HG03064 (cell line): ENCODE measurements at regions not wholly inside any gene's neighbourhood (a gene's known extent, or its start where the extent isn't known, plus 50 kb on each side); places are given as distances from the start of the nearest gene placed in this dataset.

Experiments
- ATAC-seq: cut with Tn5 transposase; IDR thresholded peaks from one replicate; pipeline ENCODE4 v1.9.1; 2021; ENCODE audit warnings: low read depth; ENCODE audit not compliant: unreplicated experiment

DNA sequence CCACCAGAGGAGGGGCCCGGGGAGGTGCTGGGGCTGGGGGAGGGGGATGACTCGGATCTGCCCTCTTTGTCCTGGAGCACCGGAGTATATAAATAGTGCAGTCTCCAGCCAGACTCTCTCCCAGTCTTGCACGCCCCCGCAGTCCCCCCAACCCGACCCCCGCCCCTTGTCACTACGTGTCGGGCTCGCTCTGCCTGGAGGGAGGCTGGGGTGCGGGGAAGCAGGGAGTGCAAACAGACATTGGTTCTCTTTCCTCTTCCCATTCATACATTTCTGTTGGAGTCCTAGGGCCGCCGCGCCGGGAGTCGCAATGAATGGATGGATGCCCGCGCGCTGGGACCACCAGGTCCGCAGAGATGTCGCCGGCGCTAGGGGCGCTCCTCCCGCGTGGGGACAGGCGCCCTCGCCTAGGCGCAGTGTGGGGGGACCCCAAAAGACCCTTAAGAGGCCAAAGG lies 179.3 kb downstream of the TBXT start:
- no peak for ATAC-seq

DNA sequence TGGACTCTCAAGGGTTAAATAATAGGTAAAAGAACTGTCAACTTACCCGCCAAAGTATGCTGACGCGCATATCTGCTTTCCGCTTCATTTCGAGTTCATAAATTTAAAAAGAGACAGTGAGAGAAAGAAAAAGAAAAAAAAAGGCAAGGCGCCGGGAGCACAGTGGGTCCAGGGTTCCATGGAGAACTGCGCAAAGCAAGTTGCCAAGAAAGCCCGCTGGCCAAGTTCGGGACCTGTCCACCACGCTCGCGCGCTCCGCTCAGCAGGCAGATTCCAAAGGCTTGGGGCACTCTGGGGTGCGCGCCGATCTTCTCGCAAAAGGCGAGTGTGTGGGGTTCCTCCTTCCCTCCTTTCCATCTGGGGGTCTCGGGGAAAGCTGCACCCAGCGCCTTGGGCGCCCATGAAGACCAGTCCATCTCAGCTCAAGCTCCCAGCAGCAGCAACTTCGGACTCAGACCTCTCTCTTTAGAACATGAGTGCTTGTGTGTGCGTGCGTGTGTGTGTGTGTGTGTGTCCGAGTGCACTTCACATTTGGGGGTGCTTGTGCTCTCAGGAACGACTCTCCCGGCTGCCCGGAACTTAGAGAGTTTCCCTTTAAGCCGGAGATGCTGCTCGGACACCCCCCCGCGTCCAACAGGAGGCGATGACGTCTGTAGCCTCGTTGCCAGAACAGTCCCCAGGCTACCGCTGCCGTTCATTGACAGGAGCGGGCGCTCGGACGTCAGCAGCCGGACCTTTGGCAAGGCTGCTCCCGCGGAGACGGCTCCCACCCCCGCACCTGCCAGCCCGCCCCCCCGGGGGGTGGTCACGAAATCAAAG lies 180.0 kb downstream of the TBXT start:
- no peak for ATAC-seq

DNA sequence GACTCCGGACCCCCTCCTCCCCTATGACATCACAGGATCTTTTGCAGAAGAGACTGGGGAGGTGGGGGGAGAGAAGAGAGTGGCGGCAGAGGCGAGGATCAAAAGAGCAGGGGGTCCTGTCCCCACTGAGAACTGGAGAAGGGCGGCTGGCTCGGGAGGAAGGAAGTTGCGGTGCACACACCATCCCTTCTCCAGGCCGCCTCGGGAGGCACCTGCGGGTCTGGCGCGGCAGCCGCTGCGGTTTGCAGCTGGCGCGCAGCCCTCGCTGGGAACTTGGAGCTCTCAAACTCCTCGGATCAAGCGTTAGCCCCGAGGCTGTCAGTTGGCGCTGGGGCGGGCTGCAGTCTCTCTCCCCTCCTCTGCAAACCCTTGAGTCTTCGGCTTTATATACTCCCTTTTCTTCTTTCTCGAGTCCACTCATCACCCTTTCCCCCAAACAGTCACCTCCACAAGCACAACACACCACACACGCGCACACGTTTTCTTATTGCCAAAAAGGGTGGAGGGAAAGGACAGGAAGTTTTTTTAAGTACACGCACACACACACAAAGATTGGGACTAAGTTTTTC lies 180.7 kb downstream of the TBXT start:
- no peak for ATAC-seq

DNA sequence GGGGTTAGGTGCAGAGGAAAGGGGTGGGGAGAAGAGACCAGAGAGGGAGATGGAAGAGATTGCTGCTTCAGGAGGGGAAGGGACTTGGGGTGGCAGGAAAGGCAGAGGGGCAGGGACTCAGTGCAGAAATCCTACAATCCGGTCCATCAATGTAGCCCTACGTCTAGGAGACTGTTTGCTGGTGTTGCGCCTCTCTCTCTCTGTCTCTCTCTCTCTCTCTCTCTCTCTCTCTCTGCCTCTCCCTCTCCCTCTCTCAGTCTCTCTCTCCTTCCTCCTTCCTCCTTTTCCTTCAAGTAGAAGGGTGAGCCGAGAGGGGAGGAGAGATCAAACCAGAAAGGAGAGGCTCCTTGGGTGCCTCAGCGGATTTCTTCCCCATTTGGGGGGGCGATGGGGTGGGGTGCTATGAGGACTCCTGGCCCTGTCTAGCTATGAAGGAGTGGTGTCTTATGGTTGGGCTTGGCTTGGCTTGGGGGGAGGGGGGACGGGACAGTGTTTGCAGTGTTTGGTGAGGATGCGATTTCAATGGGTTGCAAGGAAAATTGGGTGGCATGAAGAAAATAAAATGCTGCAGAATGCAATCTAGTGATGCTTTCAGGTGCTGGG lies 181.2 kb downstream of the TBXT start:
- ATAC-seq: no peak

DNA sequence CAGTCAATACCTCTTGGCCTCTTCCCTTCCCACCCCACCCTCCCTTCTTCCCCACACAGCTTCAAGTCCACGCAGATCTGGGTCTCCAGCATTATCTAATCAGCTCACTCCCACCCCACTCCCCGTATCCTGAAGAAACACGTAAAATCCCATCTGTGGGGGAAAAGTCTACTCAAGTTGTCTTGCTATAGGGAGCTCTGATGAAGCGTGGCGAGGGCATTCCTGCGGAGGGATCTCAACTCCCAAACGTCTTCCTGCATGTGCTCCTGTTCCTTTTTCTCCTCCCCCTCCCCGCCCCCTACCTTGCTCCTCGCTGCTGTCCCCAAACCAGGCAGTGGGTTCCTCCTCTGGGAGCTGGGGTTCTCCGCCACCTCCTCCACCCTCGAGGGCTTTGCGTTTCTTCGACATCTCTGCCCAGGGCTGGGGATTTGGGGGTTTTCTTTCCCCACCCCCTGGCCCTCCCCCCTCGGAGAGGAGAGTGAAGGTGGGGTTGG lies 181.8 kb downstream of the TBXT start:
- ATAC-seq: no peak

DNA sequence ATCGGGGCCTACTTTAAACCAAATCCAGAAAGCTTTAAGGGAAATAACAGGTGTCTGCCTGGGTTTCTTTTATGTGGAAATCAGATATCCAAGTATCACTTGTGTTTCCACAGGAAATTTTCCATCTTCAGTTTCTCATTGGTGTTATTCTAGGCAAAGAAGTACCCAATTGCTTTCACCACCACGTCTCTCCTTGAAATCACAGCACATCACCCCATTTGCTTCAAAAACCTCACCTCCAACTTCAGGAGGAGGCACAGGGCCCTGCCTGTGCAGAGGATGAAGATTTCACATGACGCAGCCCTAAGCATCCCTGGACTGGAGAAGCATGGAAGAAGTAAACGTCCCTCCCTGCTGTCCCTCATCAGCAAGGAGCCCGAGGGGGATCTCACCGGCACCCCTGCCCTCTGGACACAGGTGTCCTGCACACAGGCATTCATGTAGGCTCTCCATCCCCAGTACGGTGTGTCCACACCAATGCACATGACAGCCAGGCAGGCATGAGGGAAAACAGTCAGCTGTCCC lies 182.3 kb downstream of the TBXT start:
- no peak for ATAC-seq

DNA sequence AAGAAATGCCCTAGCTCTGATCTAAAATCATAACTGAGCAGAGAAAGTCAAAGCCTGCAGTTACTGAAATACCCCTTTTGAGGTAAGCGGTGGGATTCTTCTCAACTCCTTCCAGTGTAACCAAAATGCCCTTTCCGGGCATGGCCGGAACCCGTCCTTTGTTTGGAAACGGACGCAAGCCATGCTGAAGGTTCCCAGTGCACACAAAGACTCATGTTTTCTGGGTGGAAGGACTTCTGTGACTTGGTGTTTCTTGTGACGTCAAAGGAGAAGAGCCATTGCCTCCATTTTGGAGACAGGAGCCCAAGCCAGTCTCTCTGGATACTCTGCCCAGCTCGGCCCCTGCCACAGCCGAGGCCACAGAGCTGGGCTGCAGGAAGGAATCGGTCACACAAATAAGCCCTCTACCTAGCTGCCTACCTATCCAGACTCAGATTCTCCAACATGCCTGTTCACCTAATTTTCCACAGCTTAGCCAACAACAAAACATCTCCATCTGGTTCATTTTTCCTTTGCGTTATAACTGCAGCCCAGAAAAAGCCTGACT lies 182.8 kb downstream of the TBXT start:
- no peak for ATAC-seq

DNA sequence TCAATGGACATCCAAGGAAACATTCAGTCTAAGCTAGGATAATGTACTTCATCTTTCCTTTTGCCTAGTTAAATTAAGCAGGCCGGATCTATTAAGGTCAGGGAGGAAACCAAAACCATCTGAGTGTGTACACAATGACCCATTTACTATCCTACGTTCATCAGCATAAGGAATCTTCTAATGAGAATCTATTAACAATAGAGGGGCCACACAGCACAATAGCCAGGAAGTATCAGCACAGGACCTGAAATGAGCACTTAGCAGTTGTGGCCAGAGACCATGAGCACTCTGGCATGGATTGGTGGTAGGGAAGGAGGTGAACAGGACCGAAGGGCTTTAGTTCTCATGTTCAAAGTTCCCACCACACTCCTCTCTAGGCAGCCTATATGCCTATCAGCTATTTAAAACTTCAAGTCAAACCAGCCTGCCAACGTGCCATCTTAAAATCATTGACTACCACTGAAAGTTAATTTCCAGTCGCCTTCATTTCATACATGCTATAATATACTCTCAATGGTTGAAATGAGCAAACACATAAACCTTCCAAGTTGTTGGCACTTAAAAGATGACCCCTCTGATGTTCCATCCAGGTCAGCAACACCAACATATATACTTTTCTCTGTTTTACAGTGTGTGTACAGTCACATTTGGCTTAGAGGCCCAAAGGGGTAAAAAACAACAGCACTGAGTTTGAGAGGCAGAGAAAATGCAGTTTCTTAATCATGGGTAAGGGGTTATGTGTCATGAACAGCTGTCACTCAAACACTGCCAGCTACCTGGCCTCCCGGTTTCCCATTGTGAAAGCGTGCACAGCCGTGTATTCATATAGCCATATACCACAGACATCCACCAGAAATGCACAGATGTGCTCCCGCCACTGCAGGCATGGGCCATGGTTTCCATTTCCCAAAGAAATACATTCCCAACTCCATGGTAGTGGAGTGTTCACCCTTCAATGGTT lies 184.3 kb downstream of the TBXT start:
- no peak for ATAC-seq

DNA sequence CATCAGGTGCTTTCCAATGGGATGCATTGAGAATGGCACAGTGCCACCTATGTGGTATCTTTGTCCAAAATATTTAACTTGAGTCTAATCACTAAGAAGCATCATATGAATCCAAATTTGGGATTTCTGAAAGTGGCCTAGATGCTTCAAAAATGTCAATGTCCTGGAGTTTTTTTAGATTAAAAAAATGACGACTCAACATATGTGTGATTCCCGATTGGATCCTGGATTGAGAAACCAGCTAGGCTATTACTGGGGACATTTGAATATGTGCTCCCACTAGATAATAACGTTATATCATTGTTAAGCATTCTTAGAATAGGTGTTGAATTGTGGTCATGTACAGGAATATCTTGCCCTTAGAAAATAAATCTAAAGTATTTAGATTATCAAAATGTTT lies 189.2 kb downstream of the TBXT start:
- no peak for ATAC-seq

DNA sequence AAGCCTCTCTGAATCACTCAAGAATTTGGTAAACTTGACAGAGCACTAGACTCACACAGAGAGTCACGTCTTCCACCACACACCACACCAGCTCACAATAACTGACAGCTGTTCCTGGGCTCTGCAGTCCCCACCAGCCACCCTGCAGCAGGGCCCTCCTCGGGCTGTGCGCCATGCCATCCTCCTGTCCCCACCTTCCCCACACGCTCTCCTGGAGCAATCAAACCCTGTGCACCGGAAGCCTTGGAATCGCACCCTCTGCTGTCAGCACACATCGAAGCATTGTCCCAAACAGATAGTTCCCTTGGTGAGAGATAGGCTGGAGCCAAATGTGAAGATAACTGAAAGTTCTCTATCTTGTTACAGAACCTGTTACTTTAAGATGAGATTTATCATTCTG lies 191.0 kb downstream of the TBXT start:
- ATAC-seq: no peak

DNA sequence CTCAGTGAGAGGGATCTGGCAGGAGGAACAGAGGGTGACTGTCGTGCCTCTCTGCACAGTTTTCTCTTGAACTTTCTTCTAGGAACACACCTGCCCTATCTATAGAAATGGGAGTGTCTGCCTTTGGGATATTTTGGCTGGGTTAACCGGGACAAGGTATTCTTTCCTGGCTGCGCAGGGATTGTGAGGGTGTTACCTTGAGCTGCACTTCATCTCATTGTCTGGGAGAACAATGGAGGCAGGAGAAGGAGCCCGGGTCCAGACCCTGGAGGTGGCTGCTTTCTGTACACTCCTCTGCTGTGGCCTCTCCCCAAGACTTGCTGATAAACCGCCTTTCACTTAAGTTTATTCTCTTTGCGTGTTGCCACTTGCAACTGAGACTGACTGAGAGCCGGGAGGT lies 192.8 kb downstream of the TBXT start:
- no peak for ATAC-seq

DNA sequence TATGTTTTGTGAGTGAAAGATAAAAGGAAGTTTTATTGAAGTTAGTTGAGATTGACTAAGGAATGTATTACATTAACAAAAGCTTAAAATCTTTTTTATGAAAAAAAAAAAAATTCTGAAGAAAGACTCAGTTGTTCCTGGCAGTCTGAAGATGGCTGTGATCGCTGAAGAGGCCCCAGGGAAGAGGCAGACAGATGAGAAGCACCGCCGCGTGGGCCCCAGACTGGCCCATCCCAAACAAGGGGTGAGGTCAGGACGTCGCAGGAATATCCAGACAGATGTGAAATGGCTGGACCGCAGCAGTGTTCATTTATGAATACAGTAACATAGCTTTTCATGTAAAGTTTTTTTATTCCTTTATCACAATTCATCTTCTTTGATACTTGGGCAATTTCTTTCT lies 194.2 kb downstream of the TBXT start:
- ATAC-seq: no peak

DNA sequence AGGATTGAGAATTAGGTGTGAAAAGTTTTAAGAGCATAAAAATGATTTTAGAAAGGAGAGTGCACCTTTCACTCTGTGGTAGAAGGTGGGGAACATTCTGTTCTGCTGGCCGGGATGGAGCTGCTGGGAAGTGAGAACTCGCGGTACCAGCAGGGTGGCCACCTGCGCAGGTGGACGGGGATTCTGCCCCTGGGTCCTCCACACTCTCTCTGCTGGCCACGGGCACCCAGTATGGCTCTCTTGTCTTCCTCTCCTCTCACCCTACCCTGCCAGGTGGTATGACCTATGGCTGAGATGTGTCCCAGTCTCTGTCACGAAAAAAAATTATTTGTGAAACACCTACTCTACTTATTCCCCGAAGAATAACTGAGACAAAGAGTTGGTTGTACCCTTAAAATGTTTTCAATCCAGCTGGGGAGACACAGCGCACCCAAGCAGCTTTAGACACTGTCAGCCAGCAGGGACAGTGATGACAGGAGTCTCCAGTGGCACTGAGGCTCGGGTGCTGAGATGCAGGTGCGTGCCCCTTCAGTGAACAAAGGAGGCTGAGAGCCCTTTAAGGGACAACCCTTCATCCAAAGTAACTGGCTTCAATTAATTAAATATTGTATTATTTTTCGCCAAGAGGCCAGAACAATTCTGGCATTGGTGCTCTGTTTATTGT lies 195.4 kb downstream of the TBXT start:
- ATAC-seq: no peak

DNA sequence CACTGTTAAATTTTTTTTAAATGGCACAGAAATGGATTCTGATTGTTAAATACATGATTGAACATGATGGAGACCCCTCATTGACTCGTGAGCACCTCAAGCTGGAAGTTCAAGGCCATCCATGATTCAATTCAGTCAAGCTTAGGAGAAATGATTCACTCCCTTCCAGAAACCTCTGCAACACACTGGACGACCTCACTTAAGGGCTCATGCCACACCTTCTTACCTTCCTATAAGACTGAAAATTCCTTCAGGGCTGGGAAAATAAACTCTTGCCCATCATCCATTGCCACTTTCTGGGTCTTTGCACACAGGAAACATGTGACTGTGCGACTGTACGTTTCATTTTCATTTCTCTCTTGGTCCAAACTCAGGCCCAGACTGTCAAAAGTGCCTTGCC lies 196.4 kb downstream of the TBXT start:
- ATAC-seq: no peak

DNA sequence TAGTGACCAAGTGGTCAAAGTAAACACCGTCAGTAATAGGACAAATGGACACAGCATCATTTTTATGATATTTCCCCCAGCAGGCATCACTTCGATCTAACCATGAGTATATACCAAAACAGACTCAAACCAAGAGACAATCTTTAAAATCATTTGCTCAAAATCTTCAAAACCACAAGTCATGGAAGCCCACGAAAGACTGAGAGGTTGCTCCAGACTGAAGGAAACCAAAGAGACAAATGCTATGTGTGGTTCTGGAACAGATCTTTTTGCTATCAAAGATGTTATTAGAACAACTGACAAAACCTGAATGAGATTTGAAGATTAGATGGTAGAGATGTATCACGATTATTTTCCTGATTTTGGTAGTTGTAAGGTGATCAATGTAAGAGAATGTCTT lies 197.7 kb downstream of the TBXT start:
- no peak for ATAC-seq

DNA sequence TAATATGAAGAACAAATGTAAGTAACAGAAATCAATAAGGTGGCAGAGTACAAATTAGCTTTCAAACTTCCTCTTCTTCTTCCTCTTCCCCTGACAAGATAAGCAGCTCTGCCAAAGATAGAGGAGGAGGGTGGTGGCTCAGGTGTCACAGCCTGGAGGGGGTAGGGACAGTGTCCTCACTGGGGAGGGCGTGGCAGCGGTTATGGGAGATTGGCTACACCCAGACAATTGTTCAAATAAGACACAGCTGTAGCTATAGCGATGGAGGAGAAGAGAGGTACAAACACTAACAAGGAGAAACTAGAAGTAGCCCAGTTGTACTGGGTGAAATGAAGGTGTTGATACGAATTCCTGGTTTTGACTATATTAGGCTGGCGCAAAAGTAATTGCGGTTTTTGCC lies 198.5 kb downstream of the TBXT start:
- ATAC-seq: no peak

DNA sequence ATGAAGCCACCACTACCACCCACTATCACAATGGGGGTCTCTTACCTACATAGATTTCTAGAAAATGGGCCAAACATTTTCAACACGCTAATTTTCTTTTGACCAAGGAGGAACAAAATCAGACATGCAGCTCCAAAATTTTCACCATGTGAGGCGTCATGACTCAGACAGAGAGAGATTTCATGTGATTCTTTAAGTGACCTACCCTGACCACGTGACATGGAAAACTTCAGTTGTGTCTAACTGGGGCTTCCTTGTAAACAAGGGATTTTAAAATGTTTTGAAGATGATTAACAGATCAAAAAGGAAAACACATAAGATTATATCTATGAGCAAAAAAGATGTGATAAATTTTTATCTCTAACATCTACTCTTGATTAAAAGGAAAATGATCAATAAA lies 199.2 kb downstream of the TBXT start:
- ATAC-seq: no peak

DNA sequence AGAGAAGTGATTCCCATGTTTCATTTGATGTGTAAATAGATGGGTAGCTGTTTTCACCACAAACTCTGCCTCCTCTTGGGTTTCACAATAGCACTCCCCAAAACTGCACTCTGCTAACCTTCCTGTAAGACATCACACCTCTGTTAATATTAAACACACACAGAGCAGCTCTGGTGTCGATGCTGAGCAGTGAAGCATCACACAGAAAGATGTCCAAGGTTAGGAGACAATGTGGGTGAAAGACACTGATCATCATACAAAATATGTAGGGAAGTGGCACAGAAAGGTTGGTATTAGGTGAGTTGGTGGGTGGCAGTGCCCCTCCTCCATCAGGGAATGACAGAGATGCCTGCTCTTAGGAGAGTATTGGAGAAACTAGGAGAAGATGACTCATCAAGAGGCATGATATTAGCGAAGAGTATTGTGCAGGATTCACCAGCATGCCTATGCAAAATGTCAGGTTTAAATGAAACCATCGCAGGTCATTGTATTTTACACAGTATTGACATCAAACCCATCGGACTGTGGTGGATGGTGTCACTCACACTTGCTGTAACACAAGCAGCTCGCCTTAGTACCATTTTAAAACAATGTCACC lies 199.7 kb downstream of the TBXT start:
- no peak for ATAC-seq

DNA sequence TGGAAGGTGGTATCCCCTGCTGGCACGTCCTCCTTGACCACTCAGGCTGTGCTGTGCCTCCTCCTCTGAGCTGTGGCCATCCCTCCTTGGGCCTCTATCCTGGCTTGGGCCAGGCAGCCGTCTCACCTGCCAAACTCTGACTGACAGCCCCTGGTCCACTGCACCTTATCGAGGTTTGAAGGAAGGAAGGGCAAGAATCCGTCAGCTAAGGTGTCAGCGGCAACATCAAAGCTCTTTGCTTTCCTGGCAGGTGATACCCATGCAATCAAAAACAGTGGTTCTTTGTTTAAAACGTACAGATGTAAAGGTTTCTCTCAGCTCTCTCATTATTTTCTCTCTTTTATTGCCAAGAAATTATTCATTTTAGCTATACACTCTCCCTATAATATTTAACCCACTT lies 203.9 kb downstream of the TBXT start:
- no peak for ATAC-seq
